NCI-H748 treated with DMSO at 0.1 percent for 48 hours (cell line): ENCODE measurements at regions not wholly inside any gene's neighbourhood (a gene's known extent, or its start where the extent isn't known, plus 50 kb on each side); places are given as distances from the start of the nearest gene placed in this dataset.
"Not testable (repeated sequence)": the region's sequence is repeated elsewhere in the genome, so short reads cannot be mapped to it uniquely, and the experiment has no call there.

Experiments
- DNase-seq: peaks from one replicate; lab custom pipeline; 2025; lab: John Stamatoyannopoulos, UW

GRCh38 chr12:9411616-9412268 lies 196.0 kb downstream of the KLRB1 start:
- not testable (repeated sequence) for DNase-seq

DNA sequence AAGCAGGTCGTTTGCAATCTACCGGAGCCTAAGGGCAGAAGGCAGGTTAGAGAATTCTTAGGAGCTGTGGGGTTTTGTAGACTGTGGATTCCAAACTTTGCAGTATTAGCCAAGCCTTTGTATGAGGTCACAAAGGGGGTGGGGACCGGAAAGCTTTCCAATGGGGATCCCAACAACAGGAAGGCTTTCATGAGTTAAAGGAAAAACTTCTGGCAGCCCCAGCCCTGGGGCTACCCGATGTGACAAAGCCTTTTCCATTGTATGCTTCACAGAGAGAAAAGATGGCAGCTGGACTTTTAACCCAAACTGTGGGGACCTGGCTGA lies 199.2 kb upstream of the PZP start:
- DNase-seq = not testable (repeated sequence)

DNA sequence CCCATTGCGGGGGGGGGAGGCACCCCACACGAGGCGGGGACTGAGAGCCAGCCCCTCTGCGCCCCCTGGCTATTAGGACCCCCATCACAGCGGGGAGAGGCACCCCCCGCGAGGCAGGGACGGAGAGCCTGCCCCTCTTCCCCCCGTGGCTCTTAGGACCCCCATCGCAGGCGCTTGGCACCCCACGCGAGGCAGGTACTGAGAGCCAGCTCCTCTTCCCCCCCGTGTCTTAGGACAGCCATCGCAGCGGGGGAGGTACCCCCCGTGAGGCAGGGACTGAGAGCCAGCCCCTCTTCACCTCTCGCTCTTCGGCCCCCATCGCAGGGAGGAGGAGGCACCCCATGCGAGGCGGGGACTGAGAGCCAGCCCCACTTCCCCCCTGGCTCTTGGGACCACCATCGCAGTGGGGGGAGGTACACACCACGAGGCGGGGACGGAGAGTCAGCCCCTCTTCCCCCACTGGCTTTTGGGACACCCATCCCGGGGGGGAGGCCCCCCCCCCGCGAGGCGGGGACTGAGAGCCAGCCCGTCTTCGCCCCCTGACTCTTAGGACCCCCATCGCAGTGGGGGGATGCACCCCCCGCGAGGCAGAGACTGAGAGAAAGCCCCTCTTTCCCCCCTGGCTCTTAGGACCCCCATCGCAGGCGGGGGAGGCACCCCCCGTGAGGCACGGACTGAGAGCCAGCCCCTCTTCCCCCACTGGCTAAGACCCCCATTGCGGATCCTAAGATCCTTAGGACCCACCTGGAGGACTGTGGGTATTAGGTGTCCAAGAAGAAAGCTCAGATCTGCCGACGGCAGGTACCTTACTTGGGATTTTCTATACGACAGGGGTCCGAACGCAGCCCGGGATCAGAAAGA lies 198.6 kb upstream of the PZP start:
- DNase-seq = no peak

DNA sequence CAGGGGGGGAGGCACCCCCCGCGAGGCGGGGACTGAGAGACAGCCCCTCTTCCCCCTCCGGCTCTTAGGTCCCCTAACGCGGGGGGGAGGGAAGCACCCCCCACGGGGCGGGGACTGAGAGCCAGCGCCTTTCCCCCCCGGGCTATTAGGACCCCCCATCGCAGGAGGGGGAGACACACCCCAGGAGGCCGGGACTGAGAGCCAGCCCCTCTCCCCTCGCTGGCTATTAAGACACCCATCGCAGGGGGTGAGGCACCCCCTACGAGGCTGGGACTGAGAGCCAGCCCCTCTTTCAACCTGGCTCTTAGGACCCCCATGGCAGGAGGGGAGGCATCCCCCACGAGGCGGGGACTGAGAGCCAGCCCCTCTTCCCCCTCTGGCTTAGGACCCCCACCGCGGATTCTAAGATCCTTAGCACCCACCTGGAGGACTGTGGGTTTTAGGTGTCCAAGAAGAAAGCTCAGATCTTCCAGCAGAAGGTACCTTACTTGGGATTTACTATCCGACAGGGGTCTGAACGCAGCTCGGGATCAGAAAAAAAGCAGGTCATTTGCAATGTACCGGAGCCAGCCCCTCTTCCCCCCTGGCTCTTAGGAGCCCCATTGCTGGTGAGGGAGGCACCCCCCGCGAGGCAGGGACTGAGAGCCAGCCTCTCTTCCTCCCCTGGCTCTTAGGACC lies 197.8 kb upstream of the PZP start:
- no peak for DNase-seq

DNA sequence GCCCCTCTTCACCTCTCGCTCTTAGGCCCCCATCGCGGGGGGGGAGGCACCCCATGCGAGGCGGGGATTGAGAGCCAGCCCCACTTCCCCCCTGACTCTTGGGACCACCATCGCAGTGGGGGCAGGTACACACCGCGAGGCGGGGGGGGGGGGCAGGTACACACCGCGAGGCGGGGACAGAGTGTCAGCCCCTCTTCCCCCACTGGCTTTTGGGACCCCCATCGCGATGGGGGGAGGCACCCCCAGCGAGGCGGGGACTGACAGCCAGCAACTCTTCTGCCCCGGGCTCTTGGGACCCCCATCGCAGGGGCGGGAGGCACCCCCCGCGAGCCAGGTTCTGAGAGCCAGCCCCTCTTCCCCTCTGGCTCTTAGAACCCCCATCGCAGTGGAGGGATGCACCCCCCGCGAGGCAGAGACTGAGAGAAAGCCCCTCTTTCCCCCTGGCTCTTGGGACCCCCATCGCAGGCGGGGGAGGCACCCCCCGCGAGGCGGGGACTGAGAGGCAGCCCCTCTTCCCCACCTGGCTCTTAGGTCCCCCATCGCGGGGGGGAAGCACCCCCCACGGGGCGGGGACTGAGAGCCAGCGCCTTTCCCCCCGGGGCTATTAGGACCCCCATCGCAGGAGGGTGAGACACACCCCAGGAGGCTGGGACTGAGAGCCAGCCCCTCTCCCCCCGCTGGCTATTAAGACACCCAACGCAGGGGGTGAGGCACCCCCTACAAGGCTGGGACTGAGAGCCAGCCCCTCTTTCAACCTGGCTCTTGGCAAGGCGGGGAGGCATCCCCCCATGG lies 196.5 kb upstream of the PZP start:
- DNase-seq = no peak

DNA sequence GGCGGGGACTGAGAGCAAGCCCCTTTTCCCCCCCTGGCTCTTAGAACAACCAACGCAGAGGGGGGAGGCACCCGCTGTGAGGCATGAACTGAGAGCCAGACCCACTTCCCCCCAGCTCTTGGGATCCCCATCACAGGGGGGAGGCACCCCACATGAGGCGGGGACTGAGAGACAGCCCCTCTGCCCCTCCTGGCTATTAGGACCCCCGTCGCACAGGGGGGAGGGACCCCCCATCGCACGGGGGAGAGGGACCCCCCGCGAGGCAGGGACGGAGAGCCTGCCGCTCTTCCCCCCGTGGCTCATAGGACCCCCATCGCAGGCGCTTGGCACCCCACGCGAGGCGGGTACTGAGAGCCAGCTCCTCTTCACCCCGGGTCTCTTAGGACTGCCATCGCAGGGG lies 195.8 kb upstream of the PZP start:
- DNase-seq = no peak

GRCh38 chr12:9402432-9403040 lies 194.3 kb upstream of the PZP start:
- DNase-seq = not testable (repeated sequence)

DNA sequence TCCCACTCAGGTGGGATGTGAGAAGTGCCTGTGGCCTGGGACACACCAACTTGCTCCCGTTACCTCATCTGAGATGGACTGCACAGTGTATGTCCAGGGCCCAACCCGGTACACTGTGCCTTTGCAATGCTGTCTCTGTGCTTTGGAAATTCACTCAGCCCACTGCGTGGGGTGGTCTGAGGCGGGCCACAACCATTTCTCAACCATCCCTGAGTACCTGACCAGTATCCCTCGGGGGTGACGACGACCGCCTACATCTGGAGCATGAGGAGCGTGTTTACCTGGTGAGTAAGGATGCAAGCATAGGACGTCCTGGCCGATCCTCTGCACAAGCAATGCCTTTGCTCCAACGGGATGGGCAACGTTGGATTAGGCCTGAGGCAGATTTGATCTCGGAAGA lies 188.2 kb upstream of the PZP start:
- not testable (repeated sequence) for DNase-seq

GRCh38 chr12:9395220-9395619 lies 187.0 kb upstream of the PZP start:
- DNase-seq = not testable (repeated sequence)

- no peak for DNase-seq
Observed at GRCh38 chr12:9392842-9393241, 184.6 kb upstream of the PZP start.

- DNase-seq = no peak
Observed at GRCh38 chr12:9391815-9392214, 183.6 kb upstream of the PZP start.

GRCh38 chr12:9390761-9391160 lies 182.6 kb upstream of the PZP start:
- no peak for DNase-seq

DNA sequence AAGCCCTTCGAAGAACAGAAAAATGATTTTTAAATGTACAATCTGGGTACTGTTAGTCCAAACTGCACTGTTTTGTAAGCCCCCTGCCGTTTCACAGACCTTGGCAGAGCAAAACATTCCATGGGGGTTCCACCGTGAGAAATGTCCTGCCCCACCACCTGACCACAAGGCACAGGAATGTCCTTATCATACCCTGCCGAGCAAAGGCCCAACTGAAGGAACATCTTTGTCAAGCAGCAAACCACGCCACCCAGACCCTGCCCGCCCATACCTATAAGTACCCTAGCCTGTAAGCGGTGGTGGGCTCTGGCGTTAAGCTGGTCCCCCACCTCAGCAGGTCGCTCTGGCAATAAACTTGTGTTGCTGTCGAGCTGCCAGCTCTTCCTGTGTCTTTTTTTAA lies 181.6 kb upstream of the PZP start:
- DNase-seq = no peak

DNA sequence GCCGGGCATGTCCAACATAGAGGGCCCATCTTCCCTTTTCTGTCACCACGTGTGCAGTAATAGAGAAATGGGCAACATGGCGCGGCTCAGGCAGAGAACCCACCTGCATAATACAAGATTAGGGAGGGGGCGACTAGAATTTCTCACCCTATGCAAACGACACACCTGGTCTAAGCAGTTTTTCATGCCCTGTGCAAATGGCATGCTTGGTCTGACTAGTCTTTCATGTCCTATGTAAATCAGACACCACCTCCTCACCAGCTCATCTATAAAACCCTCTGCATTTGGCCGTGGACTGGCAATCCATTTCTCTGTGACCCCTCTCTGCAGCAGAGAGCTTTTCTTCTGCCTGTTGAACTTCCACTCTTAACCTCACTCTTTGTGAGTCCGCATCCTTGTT lies 180.2 kb upstream of the PZP start:
- DNase-seq = no peak

DNA sequence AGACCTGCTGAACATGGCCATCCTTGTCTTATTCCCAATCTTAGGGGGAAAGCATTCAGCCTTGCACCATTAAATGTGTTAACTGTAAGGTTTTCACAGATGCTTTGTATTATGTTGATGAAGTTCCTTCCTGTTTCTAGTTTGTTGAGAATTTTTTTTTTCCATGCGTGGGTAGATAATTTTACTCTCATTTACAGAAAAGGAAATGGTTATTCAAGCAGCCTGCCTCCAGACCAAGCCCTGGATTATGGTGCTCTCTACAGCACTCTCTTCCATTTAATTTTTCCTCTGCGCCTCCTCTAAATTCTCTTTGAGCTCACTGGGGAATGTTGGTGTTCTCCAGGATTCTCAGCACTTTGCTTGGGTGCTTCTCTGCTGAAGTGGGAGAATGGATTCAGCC lies 179.3 kb upstream of the PZP start:
- no peak for DNase-seq

DNA sequence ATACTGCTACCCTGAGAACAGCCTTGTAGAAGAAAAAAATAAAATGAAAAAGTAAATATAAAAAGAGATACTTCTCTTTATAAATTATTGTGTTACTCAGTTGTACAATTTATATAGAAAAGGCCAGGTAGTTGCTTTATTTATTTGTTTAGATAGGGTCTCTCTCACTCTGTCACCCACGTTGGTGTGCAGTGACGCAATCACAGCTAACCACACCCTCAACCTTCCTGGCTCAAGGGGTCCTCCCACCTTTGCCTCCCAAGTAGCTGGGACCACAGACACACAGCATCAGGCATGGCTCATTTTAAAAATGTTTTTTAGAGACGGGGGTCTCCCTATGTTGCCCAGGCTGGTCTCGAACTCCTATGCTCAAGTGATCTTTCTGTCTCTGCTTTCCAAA lies 175.4 kb upstream of the PZP start:
- no peak for DNase-seq

GRCh38 chr12:9381619-9382018 lies 173.4 kb upstream of the PZP start:
- DNase-seq = no peak

DNA sequence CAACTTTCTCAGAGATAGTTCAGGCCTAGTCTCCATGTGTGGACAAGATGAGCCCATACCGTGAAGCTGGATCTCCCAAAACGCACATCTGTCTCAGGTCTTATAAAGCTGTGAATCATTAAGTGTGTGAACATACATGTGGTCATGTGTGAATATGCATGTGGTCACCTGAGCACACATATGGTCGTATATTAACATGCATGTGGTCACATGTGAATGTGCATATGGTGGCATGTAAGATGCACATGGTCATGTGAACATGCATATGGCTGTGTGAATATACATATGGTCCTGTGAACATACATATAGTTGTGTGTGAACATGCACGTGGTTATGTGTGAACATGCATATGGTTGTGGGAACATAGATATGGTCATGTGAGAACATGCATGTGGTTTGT lies 172.5 kb upstream of the PZP start:
- no peak for DNase-seq

GRCh38 chr12:9379023-9379742 lies 171.0 kb upstream of the PZP start:
- no peak for DNase-seq

- no peak for DNase-seq
Observed at GRCh38 chr12:9378430-9378835, 170.2 kb upstream of the PZP start.

DNA sequence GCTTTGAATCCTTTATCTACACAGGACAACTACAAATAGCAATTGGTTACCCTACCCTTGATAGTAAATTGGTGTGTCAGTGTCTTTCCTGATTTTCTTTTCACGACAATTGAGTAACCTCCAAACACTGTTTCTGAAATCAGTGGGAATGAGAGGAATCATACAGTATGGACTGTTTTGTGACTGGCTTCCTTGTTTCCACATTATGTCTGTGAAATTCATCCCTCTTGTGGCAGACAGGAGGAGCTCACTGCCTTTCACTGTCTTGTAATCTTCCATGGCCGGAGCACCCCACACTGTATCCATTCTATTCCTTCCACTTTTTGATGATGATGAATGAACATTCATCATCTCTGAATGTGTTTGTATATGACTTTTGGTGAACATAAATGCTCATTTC lies 164.0 kb upstream of the PZP start:
- DNase-seq = no peak
